ENCODE measurements at regions not wholly inside any gene's neighbourhood (a gene's known extent, or its start where the extent isn't known, plus 50 kb on each side); places are given as distances from the start of the nearest gene placed in this dataset.

DNA sequence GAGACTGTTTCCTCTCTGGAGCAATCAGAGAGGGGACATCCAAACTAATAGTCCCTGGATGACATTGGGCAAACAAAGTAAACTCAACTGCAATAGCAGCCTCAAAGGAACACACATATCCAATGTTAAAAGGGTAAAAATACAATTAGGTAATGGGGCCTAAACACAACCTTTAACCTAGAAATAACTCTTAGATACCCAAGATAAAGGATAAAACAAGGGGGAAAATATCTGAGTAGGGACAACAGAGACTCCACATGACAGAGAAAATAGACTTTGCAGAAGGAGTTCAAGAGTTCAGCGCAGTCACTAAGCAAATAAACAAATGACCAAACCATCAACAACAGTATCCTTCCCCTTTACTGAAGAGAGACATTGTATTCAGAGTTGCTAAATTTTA is 149.3 kb downstream of the FBXO4 start:
- Histone ChIP-seq H2AFZ (ENCODE audit: low read depth, low read length) (no peak overlapping the region), H3K27ac (ENCODE audit: insufficient read depth, low read depth, low read length) (no peak overlapping the region), H3K9me1 (replicated peaks; ENCODE audit: control insufficient read depth, extremely low read depth, insufficient read depth, low read length) (no peaks in the 10 kb centered on the region), H3K9me3 (replicated peaks; ENCODE audit: control insufficient read depth, insufficient read depth, low read length) (peaks cover 2% of the 10 kb centered on the region), H3K79me2 (ENCODE audit: control insufficient read depth, insufficient read depth, low read length) (no peaks in the 10 kb centered on the region), H3K36me3 (ENCODE audit: control insufficient read depth in 2 of 2, extremely low read depth in 1 of 2, insufficient read depth in 2 of 2, low read length in 2 of 2) (no peaks in the 10 kb centered on the region), H3K4me1 (ENCODE audit: control insufficient read depth, extremely low read depth, insufficient read depth, low read length) (no peaks in the 10 kb centered on the region), H3K4me2 (ENCODE audit: insufficient read depth, low read length) (no peak overlapping the region), H3K27me3 (ENCODE audit: control insufficient read depth in 2 of 2, insufficient read depth in 2 of 2, low read length in 2 of 2) (no peaks in the 10 kb centered on the region), H3K9ac (replicated peaks; ENCODE audit: extremely low read depth, insufficient read depth, low read length) (no peak overlapping the region), H4K20me1 (replicated peaks; ENCODE audit: control insufficient read depth, extremely low read depth, insufficient read depth, low read length) (no peaks in the 10 kb centered on the region), H3K4me3 (replicated peaks in 1 of 3; ENCODE audit: insufficient read depth in 1 of 3, low read depth in 1 of 3, low read length in 3 of 3) (no peak overlapping the region)
- ChIA-PET CTCF (no interaction called here), POLR2A (no interaction called here)
- FAIRE-seq: no peak
- BruUV-seq (replicated peaks): no TSS peak
- no peak for DNase-seq (ENCODE audit: low read depth, low spot score)
- TF ChIP-seq EZH2 (IDR thresholded peaks at IDR 0.05; ENCODE audit: borderline replicate concordance, low read depth, low read length, severe bottlenecking) (no peak), MYC (IDR thresholded peaks at IDR 0.05; ENCODE audit: low read depth, low read length) (no peak), POLR2AphosphoS5 (IDR thresholded peaks at IDR 0.05; ENCODE audit: insufficient read depth, low read depth, low read length) (no peak), JUN (IDR thresholded peaks at IDR 0.05; ENCODE audit: borderline replicate concordance, insufficient read depth, insufficient read length, low read depth) (no peak), GATA2 (IDR thresholded peaks at IDR 0.05; ENCODE audit: insufficient read depth, insufficient read length, low read depth, low read length) (no peak), POLR2A (IDR thresholded peaks at IDR 0.05; ENCODE audit: low read depth, low read length) (no peak), FOS (IDR thresholded peaks at IDR 0.05; ENCODE audit: borderline replicate concordance, insufficient read depth, low read length) (no peak)
- TF ChIP-seq, protein P1, sequence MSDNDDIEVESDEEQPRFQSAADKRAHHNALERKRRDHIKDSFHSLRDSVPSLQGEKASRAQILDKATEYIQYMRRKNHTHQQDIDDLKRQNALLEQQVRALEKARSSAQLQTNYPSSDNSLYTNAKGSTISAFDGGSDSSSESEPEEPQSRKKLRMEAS (IDR thresholded peaks at IDR 0.05; ENCODE audit: insufficient read depth, insufficient read length): no peak
- TF ChIP-seq, protein P2, sequence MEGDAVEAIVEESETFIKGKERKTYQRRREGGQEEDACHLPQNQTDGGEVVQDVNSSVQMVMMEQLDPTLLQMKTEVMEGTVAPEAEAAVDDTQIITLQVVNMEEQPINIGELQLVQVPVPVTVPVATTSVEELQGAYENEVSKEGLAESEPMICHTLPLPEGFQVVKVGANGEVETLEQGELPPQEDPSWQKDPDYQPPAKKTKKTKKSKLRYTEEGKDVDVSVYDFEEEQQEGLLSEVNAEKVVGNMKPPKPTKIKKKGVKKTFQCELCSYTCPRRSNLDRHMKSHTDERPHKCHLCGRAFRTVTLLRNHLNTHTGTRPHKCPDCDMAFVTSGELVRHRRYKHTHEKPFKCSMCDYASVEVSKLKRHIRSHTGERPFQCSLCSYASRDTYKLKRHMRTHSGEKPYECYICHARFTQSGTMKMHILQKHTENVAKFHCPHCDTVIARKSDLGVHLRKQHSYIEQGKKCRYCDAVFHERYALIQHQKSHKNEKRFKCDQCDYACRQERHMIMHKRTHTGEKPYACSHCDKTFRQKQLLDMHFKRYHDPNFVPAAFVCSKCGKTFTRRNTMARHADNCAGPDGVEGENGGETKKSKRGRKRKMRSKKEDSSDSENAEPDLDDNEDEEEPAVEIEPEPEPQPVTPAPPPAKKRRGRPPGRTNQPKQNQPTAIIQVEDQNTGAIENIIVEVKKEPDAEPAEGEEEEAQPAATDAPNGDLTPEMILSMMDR (IDR thresholded peaks at IDR 0.05; ENCODE audit: extremely low read depth in 1 of 2, insufficient read depth in 1 of 2, low read depth in 1 of 2, low read length in 2 of 2): no peak
- intact Hi-C loops (cut with micrococcal nuclease): no loop called here
- dilution Hi-C loops (cut with MboI; ENCODE audit: extremely low pct_ligation_motif_present, low sequenced_read_pairs): no loop called here

Measured in endothelial cell of umbilical vein (primary cell).